OCI-LY1 (cell line): ENCODE measurements at regions not wholly inside any gene's neighbourhood (a gene's known extent, or its start where the extent isn't known, plus 50 kb on each side); places are given as distances from the start of the nearest gene placed in this dataset.

Experiments
- EZH2 ChIP-seq: fragments of 200-600 bp; sonication (generic), shearing (Covaris generic); IDR thresholded peaks from 2 replicates; pipeline ENCODE4 v1.8.0; 2017; ENCODE audit warnings: borderline replicate concordance, mixed run types, mild to moderate bottlenecking, antibody characterized with exemption, low read length, moderate library complexity, mixed read lengths
- TF ChIP-seq, protein P1 (sequence below): fragments of 200-600 bp; sonication (generic), shearing (Covaris generic); IDR thresholded peaks from 2 replicates; pipeline ENCODE4 v1.5.1; 2017; ENCODE audit warnings: mild to moderate bottlenecking, antibody characterized with exemption, low read length, moderate library complexity, mixed read lengths

DNA sequence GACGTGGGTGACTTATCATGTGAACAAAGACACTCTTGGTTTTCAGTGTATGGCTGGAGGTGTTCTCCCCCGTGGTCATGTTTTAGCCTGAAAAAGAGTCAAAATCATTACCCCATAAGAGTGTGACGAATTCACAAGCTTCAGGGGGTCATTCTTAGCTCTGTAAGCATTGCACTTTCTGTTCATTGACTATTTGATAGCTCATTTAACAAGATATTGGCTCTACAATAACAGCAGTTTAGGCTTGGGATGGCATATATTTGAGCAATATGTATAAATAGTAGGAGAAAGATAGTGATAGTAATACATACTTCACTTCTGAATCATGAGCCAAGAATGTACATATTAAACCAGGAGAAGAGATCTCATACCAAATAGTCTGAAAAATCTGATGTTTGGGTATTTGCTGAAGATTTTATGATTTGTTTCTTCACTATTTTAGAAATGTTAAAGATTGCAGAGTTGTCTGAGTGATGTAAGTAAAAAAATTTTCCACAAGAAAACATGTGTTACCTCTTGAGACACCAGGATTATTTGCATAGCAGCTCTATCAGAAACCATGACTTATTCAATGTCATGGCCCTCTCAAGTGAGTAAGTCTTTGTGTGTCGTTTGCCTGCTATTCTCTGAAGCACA lies 996.0 kb downstream of the OTOL1 start:
- TF ChIP-seq, protein P1, sequence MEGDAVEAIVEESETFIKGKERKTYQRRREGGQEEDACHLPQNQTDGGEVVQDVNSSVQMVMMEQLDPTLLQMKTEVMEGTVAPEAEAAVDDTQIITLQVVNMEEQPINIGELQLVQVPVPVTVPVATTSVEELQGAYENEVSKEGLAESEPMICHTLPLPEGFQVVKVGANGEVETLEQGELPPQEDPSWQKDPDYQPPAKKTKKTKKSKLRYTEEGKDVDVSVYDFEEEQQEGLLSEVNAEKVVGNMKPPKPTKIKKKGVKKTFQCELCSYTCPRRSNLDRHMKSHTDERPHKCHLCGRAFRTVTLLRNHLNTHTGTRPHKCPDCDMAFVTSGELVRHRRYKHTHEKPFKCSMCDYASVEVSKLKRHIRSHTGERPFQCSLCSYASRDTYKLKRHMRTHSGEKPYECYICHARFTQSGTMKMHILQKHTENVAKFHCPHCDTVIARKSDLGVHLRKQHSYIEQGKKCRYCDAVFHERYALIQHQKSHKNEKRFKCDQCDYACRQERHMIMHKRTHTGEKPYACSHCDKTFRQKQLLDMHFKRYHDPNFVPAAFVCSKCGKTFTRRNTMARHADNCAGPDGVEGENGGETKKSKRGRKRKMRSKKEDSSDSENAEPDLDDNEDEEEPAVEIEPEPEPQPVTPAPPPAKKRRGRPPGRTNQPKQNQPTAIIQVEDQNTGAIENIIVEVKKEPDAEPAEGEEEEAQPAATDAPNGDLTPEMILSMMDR, result no peak
- TF ChIP-seq EZH2, result no peak
